Heart right ventricle (tissue), 16 donors: ENCODE measurements at regions not wholly inside any gene's neighbourhood (a gene's known extent, or its start where the extent isn't known, plus 50 kb on each side); places are given as distances from the start of the nearest gene placed in this dataset.

ENCODE experiments used
- ATAC-seq, 8 donors: fragments of 200-7000 bp; cut with Tn5 transposase; one replicate each; pipeline ENCODE4 v1.9.1; 2020; ENCODE audit warnings: mild to moderate bottlenecking in 8 of 8, moderate library complexity in 8 of 8, moderate number of reproducible peaks in 1 of 8
- DNase-seq, 2 donors: peaks; one replicate each; pipeline ENCODE4 v3.0.0-alpha.2; 2020
- H3K27ac ChIP-seq, 10 donors: fragments of 200-600 bp; sonication (generic) in 2 of 10; one replicate each; pipeline versions ENCODE4 v1.5.0 to v1.8.0; 2020 to 2022; ENCODE audit warnings: mild to moderate bottlenecking in 3 of 10
- H3K27me3 ChIP-seq, 7 donors: fragments of 200-600 bp; one replicate each; pipeline ENCODE4 v1.8.0; 2021 to 2022; ENCODE audit warnings: mild to moderate bottlenecking in 2 of 7
- H3K36me3 ChIP-seq, 9 donors: fragments of 200-600 bp; sonication (generic) in 1 of 9; one replicate each; pipeline versions ENCODE4 v1.5.0 to v1.8.0; 2020 to 2022; ENCODE audit warnings: mild to moderate bottlenecking in 2 of 9
- H3K4me1 ChIP-seq, 9 donors: fragments of 200-600 bp; sonication (generic) in 1 of 9; one replicate each; pipeline versions ENCODE4 v1.5.0 to v1.8.0; 2020 to 2022; ENCODE audit warnings: mild to moderate bottlenecking in 4 of 9
- H3K4me3 ChIP-seq, 10 donors: fragments of 200-600 bp; sonication (generic) in 2 of 10; one replicate each; pipeline versions ENCODE4 v1.5.0 to v1.8.0; 2020 to 2022; ENCODE audit warnings: mild to moderate bottlenecking in 7 of 10, moderate library complexity in 2 of 10
- H3K9me3 ChIP-seq, 11 donors: fragments of 200-600 bp in 10 of 11; sonication (generic) in 2 of 11; one replicate each; pipeline versions ENCODE4 v1.5.0 to v1.8.0; 2013 to 2022; ENCODE audit warnings: mild to moderate bottlenecking in 2 of 11, control low read depth in 1 of 11, moderate library complexity in 1 of 11
- WGBS, 2 donors: extraction: QIAGEN DNeasy Blood & Tissue Kit; methylation state at CpG; one replicate each; pipeline ENCODE4 v1.1.7; 2013; ENCODE audit warnings: inconsistent platforms in 1 of 2; 5-methylcytosine and 5-hydroxymethylcytosine counted together
- intact Hi-C, 10 donors: fragments of 100-400 bp; cut with DNase I; formaldehyde crosslinking; loops; one replicate each; pipeline versions ENCODE4 v1.11.1 to v1.14.2; 2022
- TF ChIP-seq, protein P1 (sequence below), 9 donors: fragments of 200-600 bp; sonication (generic) in 2 of 9; IDR thresholded peaks; one replicate each; pipeline versions ENCODE4 v1.5.0 to v1.8.0; 2021 to 2022; ENCODE audit warnings: antibody characterized with exemption in 9 of 9, mild to moderate bottlenecking in 5 of 9, moderate library complexity in 1 of 9
- donor health status: Arrhythmogenic right ventricular cardiomyopathy.
- donor health status: ischemic (EF 13 %, LVEDD 7.1; RV severe dilation, severe dysfunction).
- donor health status: healthy with polysubstance abuse.
- donor health status: DM: no; HTN: yes; CAD: no.
- donor health status: DM: no; HTN: no; CAD: no.
- donor health status: ischemic (EF 25% LVEDD 6.9; RV normal size, moderate dysfunction).
- donor health status: ischemic (EF 25% LVEDD 5.7; RV mildly dilated, moderate dysfunction).
- donor health status: healthy.
- donor health status: DM: yes; HTN: yes; CAD: no.
- donor health status: Ischemic cardiomyopathy.
- donor health status: ischemic (EF 35%, LVEDD 5.7; RV mildly dilated, moderate dysfunction).
- donor health status: nonischemic (EF 11% LVEDD 7.7; RV severe dilation, severe dysfunction).
- donor health status: DM: yes; HTN: yes; CAD: no.
- donor health status: PGD.
- donor health status: ischemic (EF 29% LVEDD 5.4; RV normal size, mild dysfunction).
- donor health status: nonischemic (EF 23%, LVEDD 6.1; RV moderate dilation, normal function).

DNA sequence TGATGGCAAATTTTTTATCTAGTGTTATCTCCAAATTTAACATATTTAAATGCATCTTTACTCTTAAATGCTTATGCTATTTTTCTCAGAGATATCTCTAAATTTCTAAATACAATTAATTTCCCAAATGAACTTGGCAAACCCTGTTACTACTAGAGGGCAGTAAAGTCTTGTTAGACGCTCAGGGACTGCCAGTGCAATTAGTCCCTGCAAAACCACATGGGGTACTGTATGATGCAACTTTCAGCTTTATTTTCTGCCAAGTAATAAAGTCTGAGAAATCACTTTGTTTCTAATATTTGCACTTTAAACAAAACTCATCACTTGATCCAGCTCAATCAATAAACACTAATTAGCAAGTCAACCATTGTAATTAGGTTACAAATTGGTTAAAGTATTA lies 76.0 kb upstream of the ADGRB3 start:
- 7 to 8% methylated on average over 1 of the region's 1 CpG for WGBS, 2 donors
- Histone ChIP-seq H3K27ac (no peak overlapping the region), H3K36me3 (no peaks in the 10 kb centered on the region), H3K4me3 (no peak overlapping the region), H3K4me1 (no peaks in the 10 kb centered on the region), H3K9me3 (peaks cover 0 to 1% (median 0%) of the 10 kb centered on the region in 11 donors), H3K27me3 (no peaks in the 10 kb centered on the region)
- DNase-seq: no peak
- intact Hi-C loops: no loop called here
- TF ChIP-seq, protein P1, sequence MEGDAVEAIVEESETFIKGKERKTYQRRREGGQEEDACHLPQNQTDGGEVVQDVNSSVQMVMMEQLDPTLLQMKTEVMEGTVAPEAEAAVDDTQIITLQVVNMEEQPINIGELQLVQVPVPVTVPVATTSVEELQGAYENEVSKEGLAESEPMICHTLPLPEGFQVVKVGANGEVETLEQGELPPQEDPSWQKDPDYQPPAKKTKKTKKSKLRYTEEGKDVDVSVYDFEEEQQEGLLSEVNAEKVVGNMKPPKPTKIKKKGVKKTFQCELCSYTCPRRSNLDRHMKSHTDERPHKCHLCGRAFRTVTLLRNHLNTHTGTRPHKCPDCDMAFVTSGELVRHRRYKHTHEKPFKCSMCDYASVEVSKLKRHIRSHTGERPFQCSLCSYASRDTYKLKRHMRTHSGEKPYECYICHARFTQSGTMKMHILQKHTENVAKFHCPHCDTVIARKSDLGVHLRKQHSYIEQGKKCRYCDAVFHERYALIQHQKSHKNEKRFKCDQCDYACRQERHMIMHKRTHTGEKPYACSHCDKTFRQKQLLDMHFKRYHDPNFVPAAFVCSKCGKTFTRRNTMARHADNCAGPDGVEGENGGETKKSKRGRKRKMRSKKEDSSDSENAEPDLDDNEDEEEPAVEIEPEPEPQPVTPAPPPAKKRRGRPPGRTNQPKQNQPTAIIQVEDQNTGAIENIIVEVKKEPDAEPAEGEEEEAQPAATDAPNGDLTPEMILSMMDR (IDR thresholded peaks at IDR 0.05): no peak
- no peak for ATAC-seq

DNA sequence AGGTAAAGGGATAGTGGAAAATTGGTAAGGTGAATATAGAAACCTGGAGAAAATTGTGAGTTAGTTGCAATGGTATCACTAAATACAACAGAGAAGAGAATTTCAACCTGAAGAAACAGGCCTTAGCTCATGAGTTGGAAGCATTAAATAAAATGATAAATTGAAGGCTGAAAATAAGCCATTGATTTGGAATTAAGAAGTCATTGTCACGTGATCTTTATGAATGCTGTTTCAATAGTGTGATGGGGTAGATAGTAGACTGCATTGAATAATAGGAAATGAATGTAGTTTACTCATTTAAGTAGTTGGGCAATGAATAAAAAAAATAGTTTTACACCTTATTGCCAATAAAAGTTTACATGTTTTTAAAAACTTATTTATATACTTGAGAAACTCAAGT lies 88.5 kb upstream of the ADGRB3 start:
- ATAC-seq (no peak), DNase-seq (no peak)
- Histone ChIP-seq H3K36me3 (no peaks in the 10 kb centered on the region), H3K4me1 (no peaks in the 10 kb centered on the region), H3K4me3 (no peak overlapping the region), H3K9me3 (peaks cover 0 to 11% (median 0%) of the 10 kb centered on the region in 11 donors), H3K27me3 (no peaks in the 10 kb centered on the region), H3K27ac (no peak overlapping the region)
- intact Hi-C loops: no loop called here
- WGBS, 2 donors: 59 to 70% methylated on average over 1 of the region's 1 CpG
- TF ChIP-seq, protein P1 (IDR thresholded peaks at IDR 0.05): no peak

DNA sequence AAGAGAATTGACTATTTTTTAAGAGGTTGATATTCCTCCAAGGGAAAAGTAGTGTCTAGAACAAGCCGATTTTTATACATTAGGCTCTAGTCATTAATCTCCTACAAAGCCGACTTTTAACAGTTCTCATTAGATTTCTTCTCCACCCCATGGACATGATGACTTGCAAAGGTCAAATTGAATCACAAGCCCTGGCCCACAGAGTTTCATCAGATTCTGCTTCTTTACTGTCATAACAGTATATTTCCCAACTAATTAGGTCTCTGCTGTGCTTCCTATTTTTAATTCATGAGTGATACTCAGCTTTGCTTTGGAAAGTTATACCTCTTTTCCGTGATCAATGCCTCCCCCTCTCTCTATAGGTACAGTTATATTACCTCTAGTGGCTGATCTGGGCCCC lies 90.6 kb upstream of the ADGRB3 start:
- ATAC-seq: no peak
- Histone ChIP-seq H3K27ac (no peak overlapping the region), H3K36me3 (no peaks in the 10 kb centered on the region), H3K4me3 (no peak overlapping the region), H3K9me3 (peaks cover 0 to 11% (median 0%) of the 10 kb centered on the region in 11 donors), H3K4me1 (no peaks in the 10 kb centered on the region), H3K27me3 (no peaks in the 10 kb centered on the region)
- WGBS, 2 donors: 66 to 83% methylated on average over 3 of the region's 3 CpGs
- no peak for DNase-seq
- TF ChIP-seq, protein P1 (IDR thresholded peaks at IDR 0.05): no peak
- intact Hi-C loops: no loop called here

DNA sequence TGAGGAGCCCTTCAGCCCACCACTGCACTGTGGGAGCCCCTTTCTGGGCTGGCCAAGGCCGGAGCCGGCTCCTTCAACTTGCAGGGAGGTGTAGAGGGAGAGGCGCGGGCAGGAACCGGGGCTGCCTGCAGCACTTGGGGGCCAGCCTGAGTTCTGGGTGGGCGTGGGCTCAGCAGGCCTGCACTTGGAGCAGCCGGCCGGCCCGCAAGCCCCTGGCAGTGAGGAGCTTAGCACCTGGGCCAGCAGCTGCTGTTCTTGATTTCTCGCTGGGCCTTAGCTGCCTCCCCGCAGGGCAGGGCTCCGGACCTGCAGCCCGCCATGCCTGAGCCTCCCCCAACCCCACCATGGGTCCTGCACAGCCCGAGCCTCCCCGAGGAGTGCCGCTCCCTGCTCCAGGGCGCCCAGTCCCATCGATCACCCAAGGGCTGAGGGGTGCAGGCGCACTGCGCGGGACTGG lies 101.7 kb upstream of the ADGRB3 start:
- 88% methylated on average over 20 to 21 of the region's 21 CpGs for WGBS, 2 donors
- Histone ChIP-seq H3K4me1 (no peaks in the 10 kb centered on the region), H3K36me3 (no peaks in the 10 kb centered on the region), H3K27ac (no peak overlapping the region), H3K4me3 (no peak overlapping the region), H3K9me3 (peaks cover 0 to 1% (median 0%) of the 10 kb centered on the region in 11 donors), H3K27me3 (no peaks in the 10 kb centered on the region)
- intact Hi-C loops: loop anchor here in 1 of 10 donors (10.0 kb wide), 1 partner anchor 1469 kb away; no protein-coding TSS in a partner anchor
- TF ChIP-seq, protein P1 (IDR thresholded peaks at IDR 0.05): no peak
- ATAC-seq (no peak), DNase-seq (no peak)
